ENCODE measurements at regions not wholly inside any gene's neighbourhood (a gene's known extent, or its start where the extent isn't known, plus 50 kb on each side); places are given as distances from the start of the nearest gene placed in this dataset.
"Not testable (repeated sequence)": the region's sequence is repeated elsewhere in the genome, so short reads cannot be mapped to it uniquely, and the experiment has no call there.

GRCh38 chr9:135394699-135395645 is 84.6 kb upstream of the PPP1R26 start:
- DNase-seq (ENCODE audit: insufficient read length, low spot score) (no peak), FAIRE-seq (no peak)

- DNase-seq (ENCODE audit: insufficient read length, low spot score), result no peak
- FAIRE-seq, result no peak
Measured at GRCh38 chr9:135397142-135397541, 82.4 kb upstream of the PPP1R26 start.

- DNase-seq (ENCODE audit: insufficient read length, low spot score), result no peak
- no peak for FAIRE-seq
Measured at GRCh38 chr9:135399000-135399649, 80.5 kb upstream of the PPP1R26 start.

GRCh38 chr9:135400496-135400895 is 79.1 kb upstream of the PPP1R26 start:
- FAIRE-seq (no peak), DNase-seq (ENCODE audit: insufficient read length, low spot score) (no peak)

GRCh38 chr9:135401218-135401617 is 78.4 kb upstream of the PPP1R26 start:
- FAIRE-seq, result no peak
- DNase-seq (ENCODE audit: insufficient read length, low spot score), result no peak

- FAIRE-seq, result no peak
Measured at GRCh38 chr9:135402048-135402738, 77.4 kb upstream of the PPP1R26 start.

GRCh38 chr9:135402739-135403695 is 76.6 kb upstream of the PPP1R26 start:
- DNase-seq (ENCODE audit: insufficient read length, low spot score) (no peak), FAIRE-seq (no peak)

More at GRCh38 chr9:135402048-135402738, 77.4 kb upstream of the PPP1R26 start:
- no peak for DNase-seq (ENCODE audit: insufficient read length, low spot score)

- no peak for DNase-seq (ENCODE audit: insufficient read length, low spot score)
- no peak for FAIRE-seq
Measured at GRCh38 chr9:135403733-135404450, 75.7 kb upstream of the PPP1R26 start.

GRCh38 chr9:135404451-135405144 is 75.0 kb upstream of the PPP1R26 start:
- DNase-seq (ENCODE audit: insufficient read length, low spot score), result no peak
- FAIRE-seq, result no peak

GRCh38 chr9:135405145-135405464 is 74.5 kb upstream of the PPP1R26 start:
- not testable (repeated sequence) for FAIRE-seq; DNase-seq (ENCODE audit: insufficient read length, low spot score)

GRCh38 chr9:135408476-135409254 is 70.9 kb upstream of the PPP1R26 start:
- FAIRE-seq, result no peak
- DNase-seq (ENCODE audit: insufficient read length, low spot score), result no peak

GRCh38 chr9:135409286-135410200 is 70.0 kb upstream of the PPP1R26 start:
- FAIRE-seq (no peak), DNase-seq (ENCODE audit: insufficient read length, low spot score) (no peak)

GRCh38 chr9:135410421-135410820 is 69.2 kb upstream of the PPP1R26 start:
- DNase-seq (ENCODE audit: insufficient read length, low spot score) (no peak), FAIRE-seq (no peak)

GRCh38 chr9:135410831-135411473 is 68.6 kb upstream of the PPP1R26 start:
- FAIRE-seq, result no peak
- no peak for DNase-seq (ENCODE audit: insufficient read length, low spot score)

- FAIRE-seq; DNase-seq (ENCODE audit: insufficient read length, low spot score): not testable (repeated sequence)
Measured at GRCh38 chr9:135411605-135412004, 68.0 kb upstream of the PPP1R26 start.

GRCh38 chr9:135412315-135413085 is 67.1 kb upstream of the PPP1R26 start:
- FAIRE-seq, result peak; percentile 69

More at GRCh38 chr9:135412315-135413085, 67.1 kb upstream of the PPP1R26 start:
- peak; percentile 88 for DNase-seq (ENCODE audit: insufficient read length, low spot score)
